Astrocyte of the spinal cord (primary cell): ENCODE measurements at regions not wholly inside any gene's neighbourhood (a gene's known extent, or its start where the extent isn't known, plus 50 kb on each side); places are given as distances from the start of the nearest gene placed in this dataset.

ENCODE experiments used
- DNase-seq: peaks from one replicate; pipeline ENCODE4 v3.0.0; 2011; ENCODE audit warnings: low read depth, low spot score
- H3K4me3 ChIP-seq: 2 replicates; pipeline ENCODE4 v1.5.1; 2011; ENCODE audit warnings: low read depth, mild to moderate bottlenecking, low read length, moderate library complexity
- CTCF ChIP-seq: IDR thresholded peaks from 2 replicates; pipeline ENCODE4 v1.5.1; 2012; ENCODE audit warnings: low read depth, mild to moderate bottlenecking, low read length, inconsistent platforms
- in situ Hi-C: cut with HindIII; loops from 2 replicates; pipeline ENCODE4 v1.10.0; 2017; ENCODE audit warnings: low sequenced_read_pairs

DNA sequence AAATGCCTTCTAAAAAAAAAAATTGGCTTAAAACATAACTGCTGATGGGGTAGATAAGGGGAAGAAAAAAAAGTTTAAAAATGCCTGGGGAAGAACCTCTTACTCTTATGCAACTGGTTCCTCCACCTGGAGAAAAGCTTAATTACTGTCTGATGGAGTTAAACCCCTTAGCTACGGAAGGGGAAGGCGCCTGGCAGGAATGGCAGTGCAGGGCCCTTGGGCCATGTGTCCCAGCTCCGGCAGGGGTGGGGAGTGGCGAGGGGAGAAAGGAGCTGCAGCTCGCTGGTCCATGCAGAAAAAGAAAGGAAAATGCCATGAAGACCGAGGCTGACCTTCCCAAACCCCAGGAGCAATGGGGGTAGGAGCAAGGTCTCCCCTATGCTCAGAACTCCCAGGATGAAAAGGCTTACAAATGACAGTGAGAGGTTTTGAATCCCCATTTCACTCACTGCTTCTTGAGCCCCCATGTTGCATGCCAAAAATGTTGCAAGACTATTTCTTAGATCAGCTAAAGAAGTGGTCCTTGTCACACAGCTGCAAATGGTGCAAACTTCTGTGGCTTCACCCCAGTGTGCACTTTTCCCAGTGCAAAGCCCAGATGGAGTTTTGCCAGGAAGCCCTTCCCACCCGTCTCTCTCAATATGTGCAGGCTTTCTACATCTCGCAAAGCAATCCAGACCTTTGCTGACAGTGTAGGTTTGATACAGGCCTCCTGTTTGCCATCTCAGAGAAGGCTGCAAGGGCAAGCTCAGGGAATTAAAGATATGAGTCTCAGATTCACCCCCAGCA is 204.8 kb upstream of the CT83 start:
- no peak for TF ChIP-seq CTCF
- in situ Hi-C loops: no loop called here
- DNase-seq: no peak
- no peak overlapping the region for H3K4me3 ChIP-seq

- in situ Hi-C loops: no loop called here
- no peak for DNase-seq
- no peak overlapping the region for H3K4me3 ChIP-seq
- no peak for TF ChIP-seq CTCF
These were observed 194.3 kb upstream of the CT83 start for GRCh38 chrX:116657071-116657470.

- no peak for DNase-seq
- H3K4me3 ChIP-seq: no peak overlapping the region
- TF ChIP-seq CTCF: no peak
- in situ Hi-C loops: no loop called here
These were observed 165.7 kb upstream of the CT83 start for GRCh38 chrX:116628464-116628863.

DNA sequence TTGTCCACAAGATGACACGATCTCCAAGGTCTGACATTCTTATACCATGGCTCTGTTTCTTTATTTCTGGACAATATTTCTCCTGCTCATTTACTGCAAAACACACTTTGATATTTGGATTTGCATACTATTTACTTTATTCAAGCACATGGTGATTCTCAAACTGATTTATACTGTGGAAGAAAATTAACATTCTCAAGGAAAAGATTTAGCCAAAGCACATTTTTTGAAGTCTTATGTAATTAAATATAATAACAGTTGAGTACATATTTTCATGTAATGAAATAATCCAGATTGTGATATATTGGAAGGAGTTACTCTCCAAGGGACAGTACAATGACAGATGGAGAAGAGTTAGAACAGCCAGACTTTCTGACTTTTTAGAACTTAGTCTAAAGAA is 155.8 kb upstream of the CT83 start:
- no peak for TF ChIP-seq CTCF
- H3K4me3 ChIP-seq: no peak overlapping the region
- in situ Hi-C loops: no loop called here
- no peak for DNase-seq

GRCh38 chrX:116607776-116608175 is 145.0 kb upstream of the CT83 start:
- no peak for TF ChIP-seq CTCF
- no peak for DNase-seq
- in situ Hi-C loops: no loop called here

DNA sequence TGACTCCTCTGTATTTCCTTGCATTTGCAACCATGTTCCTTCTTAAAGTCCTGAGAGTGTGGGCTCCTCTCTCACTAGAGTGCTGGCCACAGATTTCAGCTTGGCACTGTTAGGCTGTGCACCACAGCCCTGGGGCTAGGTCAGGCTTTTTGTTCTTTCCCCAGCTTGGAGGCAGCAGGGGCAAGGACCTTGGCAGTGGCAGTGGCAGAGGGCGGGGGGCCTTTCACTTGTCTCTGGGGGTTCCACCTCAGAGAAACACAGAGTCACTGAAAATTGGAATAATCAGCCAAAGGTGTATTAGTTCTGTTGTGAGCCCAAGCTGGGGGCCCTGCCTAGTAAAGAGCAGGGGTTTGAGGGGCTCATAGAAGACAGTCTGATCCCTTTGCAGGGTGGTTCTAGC is 142.8 kb upstream of the CT83 start:
- in situ Hi-C loops: no loop called here
- TF ChIP-seq CTCF: no peak
- no peak overlapping the region for H3K4me3 ChIP-seq
- no peak for DNase-seq

More at GRCh38 chrX:116607776-116608175, 145.0 kb upstream of the CT83 start:
- H3K4me3 ChIP-seq: no peak overlapping the region
